Keratinocyte (primary cell): ENCODE measurements at regions not wholly inside any gene's neighbourhood (a gene's known extent, or its start where the extent isn't known, plus 50 kb on each side); places are given as distances from the start of the nearest gene placed in this dataset.
"Not testable (repeated sequence)": the region's sequence is repeated elsewhere in the genome, so short reads cannot be mapped to it uniquely, and the experiment has no call there.

ENCODE experiments used
- DNase-seq: peaks from one replicate; pipeline ENCODE4 v3.0.0-alpha.2; 2011; ENCODE audit warnings: low read depth, missing footprints, low spot score
- FAIRE-seq: peaks from 2 replicates; lab custom pipeline; 2011; peaks lifted over from hg19 to GRCh38; lab: Jason Lieb, UNC
- H2AFZ ChIP-seq: 2 replicates; pipeline ENCODE4 v1.6.0; 2012; ENCODE audit warnings: low read length, control low read depth, inconsistent platforms; ENCODE audit not compliant: control insufficient read depth
- H3K27ac ChIP-seq: 2 replicates; pipeline ENCODE4 v1.5.1; 2011; ENCODE audit warnings: low read length; ENCODE audit not compliant: control insufficient read depth, insufficient read depth
- H3K27me3 ChIP-seq: 3 replicates; pipeline ENCODE4 v1.6.0; 2011; ENCODE audit warnings: low read length; ENCODE audit not compliant: control insufficient read depth, insufficient read depth; ENCODE audit errors: extremely low read depth
- H3K36me3 ChIP-seq, 2 experiments: 2 replicates in 1 of 2; 3 replicates in 1 of 2; pipeline ENCODE4 v1.5.1; 2011; ENCODE audit warnings: low read length in 2 of 2, mild to moderate bottlenecking in 1 of 2; ENCODE audit not compliant: control insufficient read depth in 2 of 2, insufficient read depth in 2 of 2; ENCODE audit errors: extremely low read depth in 1 of 2
- H3K4me1 ChIP-seq: 3 replicates; pipeline ENCODE4 v1.5.1; 2011; ENCODE audit warnings: low read length; ENCODE audit not compliant: control insufficient read depth, insufficient read depth; ENCODE audit errors: extremely low read depth
- H3K4me2 ChIP-seq: 3 replicates; pipeline ENCODE4 v1.6.0; 2011; ENCODE audit warnings: low read depth, low read length; ENCODE audit not compliant: control insufficient read depth, insufficient read depth; ENCODE audit errors: extremely low read depth
- H3K4me3 ChIP-seq, 3 experiments: fragments of 200-600 bp in 1 of 3; sonication (generic) in 1 of 3; 2 replicates in 2 of 3; 3 replicates in 1 of 3; pipeline ENCODE4 v1.5.1; 2011 to 2016; ENCODE audit warnings: low read length in 3 of 3, mild to moderate bottlenecking in 3 of 3, control low read depth in 2 of 3, inconsistent platforms in 1 of 3, low read depth in 1 of 3, mixed read lengths in 1 of 3, mixed run types in 1 of 3, moderate library complexity in 1 of 3; ENCODE audit not compliant: control insufficient read depth in 2 of 3, insufficient read depth in 2 of 3; ENCODE audit errors: extremely low read depth in 1 of 3
- H3K79me2 ChIP-seq: 2 replicates; pipeline ENCODE4 v1.6.0; 2012; ENCODE audit warnings: low read length; ENCODE audit not compliant: control insufficient read depth, insufficient read depth
- H3K9ac ChIP-seq: 3 replicates; pipeline ENCODE4 v1.6.0; 2011; ENCODE audit warnings: low read length; ENCODE audit not compliant: control insufficient read depth, insufficient read depth; ENCODE audit errors: extremely low read depth
- H3K9me1 ChIP-seq: 3 replicates; pipeline ENCODE4 v1.6.0; 2011; ENCODE audit warnings: low read length; ENCODE audit not compliant: control insufficient read depth, insufficient read depth; ENCODE audit errors: extremely low read depth
- H3K9me3 ChIP-seq: 2 replicates; pipeline ENCODE4 v1.5.1; 2012; ENCODE audit warnings: low read depth, low read length; ENCODE audit not compliant: control insufficient read depth
- H4K20me1 ChIP-seq: 3 replicates; pipeline ENCODE4 v1.6.0; 2011; ENCODE audit warnings: low read length; ENCODE audit not compliant: control insufficient read depth, insufficient read depth; ENCODE audit errors: extremely low read depth
- EZH2 ChIP-seq: IDR thresholded peaks from one replicate; pipeline ENCODE4 v1.6.1; 2012; ENCODE audit warnings: inconsistent platforms, mild to moderate bottlenecking, low read length, moderate library complexity
- dilution Hi-C: fragments of 300-500 bp; cut with MboI; formaldehyde crosslinking; loops from one replicate; pipeline ENCODE4 v1.7.0; 2020; ENCODE audit warnings: low sequenced_read_pairs; ENCODE audit not compliant: extremely low pct_ligation_motif_present

GRCh38 chr15:30195355-30196008 lies 60.6 kb downstream of the GOLGA8T start:
- H3K27ac ChIP-seq, H3K36me3 ChIP-seq, H3K4me2 ChIP-seq, DNase-seq, H3K9me1 ChIP-seq, H2AFZ ChIP-seq, H3K9me3 ChIP-seq, H3K4me3 ChIP-seq, FAIRE-seq, dilution Hi-C loops, H3K9ac ChIP-seq, H3K27me3 ChIP-seq, H4K20me1 ChIP-seq, H3K4me1 ChIP-seq, H3K79me2 ChIP-seq: not testable (repeated sequence)

DNA sequence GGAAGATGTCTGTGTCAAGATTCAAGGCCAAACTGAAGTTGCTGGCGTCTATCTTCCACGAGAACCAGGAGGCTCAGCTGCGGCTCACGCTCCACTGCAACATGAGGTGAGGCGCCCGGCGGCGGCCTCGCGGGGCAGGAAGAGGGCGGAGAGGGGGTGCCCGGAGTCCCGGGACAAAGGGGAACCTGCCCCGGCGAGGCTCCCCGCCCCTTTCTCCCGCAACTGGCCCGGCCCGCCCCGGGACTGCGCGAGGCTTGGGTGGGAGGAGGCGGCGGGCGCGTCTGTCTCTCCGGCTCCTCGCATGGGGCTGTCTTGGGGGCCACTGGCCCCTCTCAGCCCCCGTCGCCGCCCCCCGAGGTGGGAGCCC lies 61.1 kb downstream of the GOLGA8T start:
- H3K9ac ChIP-seq, H3K27me3 ChIP-seq, H3K4me2 ChIP-seq, H3K9me1 ChIP-seq, FAIRE-seq, H3K79me2 ChIP-seq, H3K27ac ChIP-seq, H3K9me3 ChIP-seq, H2AFZ ChIP-seq, DNase-seq, dilution Hi-C loops, H3K4me1 ChIP-seq, H4K20me1 ChIP-seq, H3K36me3 ChIP-seq, H3K4me3 ChIP-seq: not testable (repeated sequence)
- peak; percentile 24 for TF ChIP-seq EZH2

DNA sequence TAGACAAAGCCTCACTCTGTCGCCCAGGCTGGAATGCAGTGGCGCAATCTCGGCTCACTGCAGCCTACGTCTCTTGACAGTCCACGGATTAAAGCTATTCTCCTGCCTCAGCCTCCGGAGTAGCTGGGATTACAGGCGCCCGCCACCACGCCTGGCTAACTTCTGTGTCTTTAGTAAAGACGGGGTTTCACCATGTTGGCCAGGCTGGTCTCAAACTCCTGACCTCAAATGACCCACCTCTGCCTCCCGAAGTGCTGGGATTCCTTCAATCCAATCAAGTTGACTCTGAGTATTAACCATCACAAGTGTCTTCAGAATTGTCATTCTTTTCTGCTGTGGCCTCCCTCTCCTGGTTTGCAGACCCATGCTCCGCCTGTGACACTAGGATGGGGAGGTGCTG lies 61.9 kb downstream of the GOLGA8T start:
- FAIRE-seq: not testable (repeated sequence)

GRCh38 chr15:30201517-30201916 lies 66.7 kb downstream of the GOLGA8T start:
- H3K79me2 ChIP-seq, H3K4me1 ChIP-seq, H2AFZ ChIP-seq, FAIRE-seq, DNase-seq, H3K36me3 ChIP-seq, H4K20me1 ChIP-seq, H3K9ac ChIP-seq, H3K27ac ChIP-seq, H3K27me3 ChIP-seq, dilution Hi-C loops, H3K4me2 ChIP-seq, H3K4me3 ChIP-seq, H3K9me1 ChIP-seq, H3K9me3 ChIP-seq: not testable (repeated sequence)

More for the DNA sequence above, 61.9 kb downstream of the GOLGA8T start:
- H3K4me2 ChIP-seq, H3K36me3 ChIP-seq, H3K9me1 ChIP-seq, dilution Hi-C loops, H3K4me3 ChIP-seq, H3K79me2 ChIP-seq, H3K27me3 ChIP-seq, H3K9me3 ChIP-seq, H4K20me1 ChIP-seq, DNase-seq, H3K27ac ChIP-seq, H3K4me1 ChIP-seq, H3K9ac ChIP-seq, H2AFZ ChIP-seq: not testable (repeated sequence)

GRCh38 chr15:30213733-30214132 lies 78.9 kb downstream of the GOLGA8T start:
- H3K4me2 ChIP-seq, H3K27me3 ChIP-seq, DNase-seq, H3K27ac ChIP-seq, H3K9ac ChIP-seq, H3K79me2 ChIP-seq, H2AFZ ChIP-seq, dilution Hi-C loops, H3K4me3 ChIP-seq, FAIRE-seq, H3K36me3 ChIP-seq, H3K4me1 ChIP-seq, H4K20me1 ChIP-seq, H3K9me3 ChIP-seq, H3K9me1 ChIP-seq: not testable (repeated sequence)
